Ureter (tissue), 1 donor: ENCODE measurements at regions not wholly inside any gene's neighbourhood (a gene's known extent, or its start where the extent isn't known, plus 50 kb on each side); places are given as distances from the start of the nearest gene placed in this dataset.

Experiments used
- DNase-seq: peaks from one replicate; pipeline ENCODE4 v3.0.0-alpha.2; 2020; ENCODE audit warnings: low spot score
- donor health status: DM: yes; HTN: yes; CAD: no.

DNA sequence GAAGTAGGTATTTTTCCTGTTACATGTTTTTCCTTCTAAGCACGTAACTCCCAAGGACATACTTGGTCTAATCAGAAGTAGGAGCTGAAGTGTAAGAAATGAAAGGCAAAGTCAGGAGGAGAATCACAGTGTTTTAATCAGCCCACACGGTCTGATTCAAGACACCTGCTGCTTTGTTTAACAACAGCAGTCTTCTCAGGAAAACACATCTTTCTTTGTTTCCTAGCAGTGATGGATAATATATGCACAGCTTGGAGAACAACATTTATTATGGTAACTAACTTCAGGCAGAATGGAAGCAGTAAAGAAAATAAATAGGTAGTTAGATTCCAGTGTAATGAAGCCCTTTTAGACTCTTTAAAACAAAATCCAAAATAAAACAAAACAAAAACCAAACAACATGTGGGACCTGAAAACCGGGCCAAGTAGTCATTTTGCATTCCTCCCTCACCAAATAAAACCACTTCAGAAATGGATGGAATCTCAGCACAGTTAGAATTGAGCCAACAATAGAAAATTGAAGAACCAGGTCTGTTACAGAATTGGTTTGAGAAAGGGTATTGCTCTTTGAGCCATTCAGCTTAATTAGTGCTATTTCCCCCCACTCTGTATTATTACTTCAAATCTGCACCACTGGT is 61.1 kb upstream of the UGP2 start:
- DNase-seq, result no peak

GRCh38 chr2:63784461-63784860 is 57.2 kb upstream of the UGP2 start:
- no peak for DNase-seq

DNA sequence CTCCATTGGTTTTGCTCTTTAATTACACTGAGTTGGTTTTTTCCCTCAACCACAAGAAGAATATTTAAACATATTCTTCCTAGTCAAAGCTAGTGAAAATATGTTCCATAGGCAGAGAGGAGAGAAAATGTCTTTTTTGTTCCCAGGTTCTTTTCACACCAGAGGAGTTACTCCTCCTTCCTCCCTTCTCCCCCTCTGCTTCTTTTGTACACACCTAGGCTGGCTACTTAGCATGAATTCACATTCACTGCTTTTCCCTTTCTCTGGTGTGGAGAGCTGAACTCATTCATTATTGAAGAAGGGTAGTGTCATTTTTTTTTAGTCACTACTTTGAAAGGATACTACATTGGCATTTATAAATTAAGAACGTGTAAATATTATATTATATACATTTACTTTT is 56.6 kb upstream of the UGP2 start:
- DNase-seq, result no peak

DNA sequence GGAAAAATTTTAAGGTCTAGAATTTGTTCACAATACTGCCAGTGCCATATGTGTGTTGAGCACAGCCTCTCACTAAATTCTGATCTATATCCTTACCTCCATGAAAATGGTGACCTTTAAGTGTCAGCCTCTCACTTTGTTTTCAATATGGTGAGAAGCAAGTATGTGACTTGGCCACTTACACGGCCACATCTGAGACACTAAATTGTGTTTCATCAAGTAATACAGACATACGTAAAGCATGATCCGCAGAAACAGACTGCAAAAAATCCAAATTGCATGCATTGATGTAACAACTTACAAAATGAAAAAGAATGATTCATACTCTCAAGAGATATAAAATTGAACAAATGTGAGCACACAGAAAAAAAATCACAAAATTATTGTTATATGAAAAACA is 55.2 kb upstream of the UGP2 start:
- no peak for DNase-seq

- DNase-seq, result no peak
Measured at GRCh38 chr2:63788071-63788470, 53.6 kb upstream of the UGP2 start.

DNA sequence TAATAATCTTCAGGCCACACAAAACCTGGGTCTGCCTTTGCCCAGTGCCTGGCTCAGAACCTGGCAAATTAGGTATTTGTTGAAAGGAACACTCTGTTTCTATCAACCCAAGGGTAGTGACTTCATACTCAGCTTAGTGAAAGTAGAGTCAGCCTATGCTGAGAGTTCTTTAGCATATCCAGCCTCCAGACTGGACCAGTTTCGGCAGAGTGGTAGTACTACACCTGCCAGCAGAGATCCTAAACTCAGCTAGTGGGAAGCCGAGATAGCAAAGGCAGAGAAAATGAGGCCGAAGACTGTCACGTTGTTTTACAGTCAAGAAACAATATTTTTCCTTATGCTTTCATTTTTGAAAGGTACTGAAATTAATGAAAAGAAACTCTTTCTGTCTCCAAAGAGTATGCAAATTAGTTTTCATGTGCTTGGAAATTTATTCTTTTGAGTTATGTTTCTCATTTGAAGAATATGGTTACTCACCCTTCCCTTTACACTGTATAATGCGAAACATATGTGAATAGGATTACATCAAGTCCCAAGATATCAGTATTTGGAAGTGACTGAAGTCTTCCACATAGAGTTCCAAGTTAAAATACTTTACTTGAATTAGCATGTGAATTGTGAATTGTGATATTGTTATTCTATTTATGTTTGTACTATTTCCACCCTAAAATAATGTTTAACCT is 52.2 kb upstream of the UGP2 start:
- DNase-seq, result no peak

DNA sequence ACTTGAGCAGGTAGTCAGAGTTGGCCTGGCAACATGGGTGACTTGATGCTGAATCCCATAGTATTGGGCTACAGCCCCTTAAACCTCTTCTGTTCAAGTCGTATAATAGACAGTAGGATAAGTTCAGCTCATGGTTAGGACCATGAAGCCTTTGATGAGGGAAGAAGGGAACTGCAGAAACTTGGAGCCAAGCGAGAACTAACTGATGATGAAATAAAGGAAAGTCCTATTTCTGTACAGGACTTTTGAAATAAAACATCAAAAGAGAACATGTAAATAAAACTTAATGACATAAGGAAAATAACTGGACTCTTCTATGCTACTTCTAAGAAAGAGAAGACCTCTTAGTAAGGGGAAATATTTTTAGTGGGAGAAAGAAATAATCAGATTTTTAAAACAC is 51.2 kb upstream of the UGP2 start:
- no peak for DNase-seq

DNA sequence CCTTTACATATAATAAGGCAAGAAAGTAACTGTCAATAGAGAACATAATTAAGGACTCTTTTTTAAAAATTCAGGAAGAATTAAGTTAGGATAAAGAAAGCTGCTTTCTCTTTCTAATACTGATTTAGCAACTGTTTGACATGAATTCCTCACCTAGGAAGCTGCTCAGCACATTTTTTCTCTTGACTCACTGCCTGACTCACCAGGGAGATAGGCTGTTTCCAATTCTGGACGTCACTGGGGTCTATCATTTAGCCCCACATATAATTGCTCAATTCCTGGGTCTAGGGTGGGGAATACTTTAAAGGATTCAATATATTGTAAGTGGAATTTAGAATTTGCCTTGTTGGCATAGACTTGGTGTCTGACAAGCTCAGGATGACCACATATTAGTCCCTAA is 50.8 kb upstream of the UGP2 start:
- DNase-seq, result no peak

DNA sequence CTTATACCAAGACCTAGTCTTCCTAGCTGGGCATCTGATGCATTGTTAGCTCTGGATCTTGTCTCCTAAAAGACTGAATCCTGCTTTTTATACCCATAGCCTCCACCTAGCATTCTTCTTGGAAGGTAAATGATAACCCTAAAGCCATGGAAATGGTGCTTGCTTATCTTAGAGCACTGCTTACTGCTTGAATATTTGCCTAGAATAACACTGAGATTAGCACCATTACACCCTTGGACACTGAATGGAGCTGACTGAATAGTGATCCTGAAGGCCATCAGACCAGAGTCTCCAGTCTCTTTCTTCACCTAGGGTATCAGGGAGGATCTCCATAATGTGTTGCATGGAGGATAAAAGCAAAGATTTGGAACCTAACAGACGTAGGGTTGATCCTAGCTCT is 50.3 kb upstream of the UGP2 start:
- DNase-seq, result no peak
